Calu3 (cell line): ENCODE measurements at regions not wholly inside any gene's neighbourhood (a gene's known extent, or its start where the extent isn't known, plus 50 kb on each side); places are given as distances from the start of the nearest gene placed in this dataset.
"Not testable (repeated sequence)": the region's sequence is repeated elsewhere in the genome, so short reads cannot be mapped to it uniquely, and the experiment has no call there.

Source experiments
- BruUV-seq: library from RNA; stranded (reverse); fragments of 400-500 nt; replicated peaks from 2 replicates; lab custom pipeline; 2021; lab: Mats Ljungman, UMichigan
- CTCF ChIA-PET: fragments of 300-600 bp; sonication (Branson Sonifier 250); formaldehyde crosslinking; loops from one replicate; lab custom pipeline; 2022; ENCODE audit warnings: antibody characterized with exemption; lab: Charles Lee
- DNase-seq: peaks from one replicate; pipeline ENCODE4 v3.0.0; 2022
- H3K27ac Mint-ChIP-seq: one replicate; pipeline ENCODE4 v1.8.0; 2022; ENCODE audit warnings: mixed read lengths; ENCODE audit not compliant: unreplicated experiment
- H3K27me3 Mint-ChIP-seq: one replicate; pipeline ENCODE4 v1.8.0; 2022; ENCODE audit warnings: mixed read lengths; ENCODE audit not compliant: unreplicated experiment
- H3K36me3 Mint-ChIP-seq: one replicate; pipeline ENCODE4 v1.8.0; 2022; ENCODE audit warnings: mild to moderate bottlenecking, moderate library complexity, mixed read lengths; ENCODE audit not compliant: insufficient read depth, unreplicated experiment
- H3K4me1 Mint-ChIP-seq: one replicate; pipeline ENCODE4 v1.8.0; 2022; ENCODE audit warnings: mild to moderate bottlenecking, low read depth, mixed read lengths; ENCODE audit not compliant: unreplicated experiment
- H3K4me3 Mint-ChIP-seq: one replicate; pipeline ENCODE4 v1.8.0; 2022; ENCODE audit warnings: mild to moderate bottlenecking, low read depth, moderate library complexity, mixed read lengths; ENCODE audit not compliant: unreplicated experiment
- H3K9me3 Mint-ChIP-seq: one replicate; pipeline ENCODE4 v1.8.0; 2022; ENCODE audit warnings: low read depth, mixed read lengths; ENCODE audit not compliant: unreplicated experiment
- intact Hi-C: fragments of 100-400 bp; cut with micrococcal nuclease; formaldehyde crosslinking; loops from one replicate; pipeline ENCODE4 v1.10.0; 2022; ENCODE audit not compliant: unreplicated experiment
- TF ChIP-seq, protein P1 (sequence below): fragments of 200-600 bp; IDR thresholded peaks from one replicate; pipeline ENCODE4 v1.8.0; 2022; ENCODE audit warnings: antibody characterized with exemption; ENCODE audit not compliant: unreplicated experiment

- no TSS peak for BruUV-seq
- no peak overlapping the region for H3K27ac Mint-ChIP-seq
- no peaks in the 10 kb centered on the region for H3K9me3 Mint-ChIP-seq
- H3K36me3 Mint-ChIP-seq, result no peaks in the 10 kb centered on the region
- CTCF ChIA-PET, result no interaction called here
- no peak overlapping the region for H3K4me3 Mint-ChIP-seq
- DNase-seq, result no peak
- intact Hi-C loops, result no loop called here
- no peaks in the 10 kb centered on the region for H3K27me3 Mint-ChIP-seq
- TF ChIP-seq, protein P1, sequence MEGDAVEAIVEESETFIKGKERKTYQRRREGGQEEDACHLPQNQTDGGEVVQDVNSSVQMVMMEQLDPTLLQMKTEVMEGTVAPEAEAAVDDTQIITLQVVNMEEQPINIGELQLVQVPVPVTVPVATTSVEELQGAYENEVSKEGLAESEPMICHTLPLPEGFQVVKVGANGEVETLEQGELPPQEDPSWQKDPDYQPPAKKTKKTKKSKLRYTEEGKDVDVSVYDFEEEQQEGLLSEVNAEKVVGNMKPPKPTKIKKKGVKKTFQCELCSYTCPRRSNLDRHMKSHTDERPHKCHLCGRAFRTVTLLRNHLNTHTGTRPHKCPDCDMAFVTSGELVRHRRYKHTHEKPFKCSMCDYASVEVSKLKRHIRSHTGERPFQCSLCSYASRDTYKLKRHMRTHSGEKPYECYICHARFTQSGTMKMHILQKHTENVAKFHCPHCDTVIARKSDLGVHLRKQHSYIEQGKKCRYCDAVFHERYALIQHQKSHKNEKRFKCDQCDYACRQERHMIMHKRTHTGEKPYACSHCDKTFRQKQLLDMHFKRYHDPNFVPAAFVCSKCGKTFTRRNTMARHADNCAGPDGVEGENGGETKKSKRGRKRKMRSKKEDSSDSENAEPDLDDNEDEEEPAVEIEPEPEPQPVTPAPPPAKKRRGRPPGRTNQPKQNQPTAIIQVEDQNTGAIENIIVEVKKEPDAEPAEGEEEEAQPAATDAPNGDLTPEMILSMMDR, result no peak
- H3K4me1 Mint-ChIP-seq, result no peaks in the 10 kb centered on the region
Observed at GRCh38 chr6:147958683-147959082, 384.0 kb upstream of the SASH1 start.

GRCh38 chr6:147961481-147962141 is 381.0 kb upstream of the SASH1 start:
- Mint-ChIP-seq H3K4me3 (no peak overlapping the region), H3K4me1 (no peaks in the 10 kb centered on the region), H3K36me3 (no peaks in the 10 kb centered on the region), H3K27me3 (no peaks in the 10 kb centered on the region), H3K27ac (no peak overlapping the region), H3K9me3 (no peaks in the 10 kb centered on the region)
- TF ChIP-seq, protein P1, result no peak
- CTCF ChIA-PET, result no interaction called here
- DNase-seq, result no peak
- intact Hi-C loops, result no loop called here
- BruUV-seq, result no TSS peak

DNA sequence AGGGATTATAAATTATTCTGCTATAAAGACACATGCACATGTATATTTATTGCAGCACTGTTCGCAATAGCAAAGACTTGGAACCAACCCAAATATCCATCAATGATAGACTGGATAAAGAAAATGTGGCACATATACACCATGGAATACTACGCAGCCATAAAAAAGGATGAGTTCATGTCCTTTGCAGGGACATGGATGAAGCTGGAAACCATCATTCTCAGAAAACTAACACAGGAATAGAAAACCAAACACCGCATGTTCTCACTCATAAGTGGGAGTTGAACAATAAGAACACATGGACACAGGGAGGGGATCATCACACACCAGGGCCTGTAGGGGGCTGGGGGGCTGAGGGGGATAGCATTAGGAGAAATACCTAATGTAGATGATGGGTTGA is 377.2 kb upstream of the SASH1 start:
- H3K27me3 Mint-ChIP-seq, H3K4me3 Mint-ChIP-seq, CTCF ChIA-PET, H3K36me3 Mint-ChIP-seq, BruUV-seq, H3K9me3 Mint-ChIP-seq, intact Hi-C loops, DNase-seq, H3K27ac Mint-ChIP-seq, H3K4me1 Mint-ChIP-seq: not testable (repeated sequence)

- DNase-seq, result no peak
- CTCF ChIA-PET, result interaction anchor here (1.3 kb wide), 1 partner anchor 10 kb away, joined by 3 read pairs; no protein-coding TSS in a partner anchor
- H3K9me3 Mint-ChIP-seq, result no peaks in the 10 kb centered on the region
- no peak overlapping the region for H3K4me3 Mint-ChIP-seq
- no peaks in the 10 kb centered on the region for H3K36me3 Mint-ChIP-seq
- no TSS peak for BruUV-seq
- intact Hi-C loops, result loop anchor here (10.0 kb wide), 1 partner anchor 466 kb away; the partner anchor contains the start of gene SAMD5
- TF ChIP-seq, protein P1, result no peak
- H3K4me1 Mint-ChIP-seq, result no peaks in the 10 kb centered on the region
- no peaks in the 10 kb centered on the region for H3K27me3 Mint-ChIP-seq
- H3K27ac Mint-ChIP-seq, result no peak overlapping the region
Observed at GRCh38 chr6:147970970-147971369, 371.7 kb upstream of the SASH1 start.

GRCh38 chr6:147972448-147972847 is 370.2 kb upstream of the SASH1 start:
- Mint-ChIP-seq H3K36me3 (no peaks in the 10 kb centered on the region), H3K27me3 (no peaks in the 10 kb centered on the region), H3K4me3 (no peak overlapping the region), H3K4me1 (no peaks in the 10 kb centered on the region), H3K9me3 (no peaks in the 10 kb centered on the region), H3K27ac (no peak overlapping the region)
- no peak for DNase-seq
- TF ChIP-seq, protein P1, result no peak
- no TSS peak for BruUV-seq
- intact Hi-C loops, result loop anchor here (10.0 kb wide), 1 partner anchor 468 kb away; the partner anchor contains the start of gene SAMD5
- CTCF ChIA-PET, result no interaction called here
